Uterus (tissue), 2 donors: ENCODE measurements at regions not wholly inside any gene's neighbourhood (a gene's known extent, or its start where the extent isn't known, plus 50 kb on each side); places are given as distances from the start of the nearest gene placed in this dataset.

Source experiments
- CTCF ChIP-seq, 4 experiments: fragments of 200-600 bp in 2 of 4; fragments of 450-650 bp in 2 of 4; sonication (generic) in 2 of 4; IDR thresholded peaks; one replicate each; pipeline ENCODE4 v1.5.1; 2016 to 2019; ENCODE audit warnings: antibody characterized with exemption in 4 of 4, mild to moderate bottlenecking in 2 of 4, moderate library complexity in 1 of 4
- POLR2A ChIP-seq, 2 donors: fragments of 450-650 bp; IDR thresholded peaks; one replicate each; pipeline ENCODE4 v1.6.1; 2016; ENCODE audit warnings: antibody characterized with exemption in 2 of 2, mild to moderate bottlenecking in 1 of 2, moderate library complexity in 1 of 2

GRCh38 chr3:30341079-30341478 lies 265.3 kb upstream of the TGFBR2 start:
- TF ChIP-seq POLR2A (IDR thresholded peaks at IDR 0.05): no peak
- no peak for TF ChIP-seq CTCF (IDR thresholded peaks at IDR 0.05)
